Caco-2 (cell line): ENCODE measurements at regions not wholly inside any gene's neighbourhood (a gene's known extent, or its start where the extent isn't known, plus 50 kb on each side); places are given as distances from the start of the nearest gene placed in this dataset.
"Not testable (repeated sequence)": the region's sequence is repeated elsewhere in the genome, so short reads cannot be mapped to it uniquely, and the experiment has no call there.

Experiments
- BruUV-seq: library from RNA; stranded (reverse); fragments of 400-500 nt; replicated peaks from 2 replicates; lab custom pipeline; 2021; lab: Mats Ljungman, UMichigan
- CTCF ChIA-PET: fragments of 300-600 bp; sonication (Branson Sonifier 250); formaldehyde crosslinking; loops from one replicate; lab custom pipeline; 2022; ENCODE audit warnings: antibody characterized with exemption; lab: Charles Lee
- POLR2A ChIA-PET: fragments of 300-600 bp; sonication (Branson Sonifier 250); formaldehyde crosslinking; loops from one replicate; lab custom pipeline; 2022; ENCODE audit warnings: antibody characterized with exemption; lab: Charles Lee
- DNase-seq, 2 experiments: peaks; one replicate each; pipeline versions ENCODE4 v3.0.0 to v3.0.0-alpha.2; 2020 to 2022
- H3K27me3 ChIP-seq: replicated peaks from 2 replicates; pipeline ENCODE4 v1.6.0; 2011; ENCODE audit warnings: low read length; ENCODE audit not compliant: control insufficient read depth, insufficient read depth
- H3K36me3 ChIP-seq: 2 replicates; pipeline ENCODE4 v1.5.1; 2011; ENCODE audit warnings: low read length; ENCODE audit not compliant: control insufficient read depth, insufficient read depth
- H3K4me1 ChIP-seq: fragments of 250-450 bp; sonication (Bioruptor Pico); 2 replicates; pipeline ENCODE4 v1.5.1; 2020; ENCODE audit warnings: mild to moderate bottlenecking
- H3K4me3 ChIP-seq: 2 replicates; pipeline ENCODE4 v1.5.1; 2011; ENCODE audit warnings: low read depth, mild to moderate bottlenecking, control low read depth, low read length
- H3K9me3 ChIP-seq: fragments of 250-450 bp; sonication (Bioruptor Pico); 2 replicates; pipeline ENCODE4 v1.5.1; 2020; ENCODE audit warnings: mild to moderate bottlenecking, moderate library complexity
- H3K27ac Mint-ChIP-seq: one replicate; pipeline ENCODE4 v1.8.0; 2022; ENCODE audit warnings: mixed read lengths; ENCODE audit not compliant: unreplicated experiment
- H3K27me3 Mint-ChIP-seq: one replicate; pipeline ENCODE4 v1.8.0; 2022; ENCODE audit warnings: mixed read lengths; ENCODE audit not compliant: insufficient read depth, unreplicated experiment
- H3K36me3 Mint-ChIP-seq: one replicate; pipeline ENCODE4 v1.8.0; 2022; ENCODE audit warnings: mild to moderate bottlenecking, mixed read lengths; ENCODE audit not compliant: insufficient read depth, unreplicated experiment
- H3K4me1 Mint-ChIP-seq: one replicate; pipeline ENCODE4 v1.8.0; 2022; ENCODE audit warnings: low read depth, mixed read lengths; ENCODE audit not compliant: unreplicated experiment
- H3K4me3 Mint-ChIP-seq: one replicate; pipeline ENCODE4 v1.8.0; 2022; ENCODE audit warnings: mild to moderate bottlenecking, moderate library complexity, mixed read lengths; ENCODE audit not compliant: unreplicated experiment
- H3K9me3 Mint-ChIP-seq: one replicate; pipeline ENCODE4 v1.8.0; 2022; ENCODE audit warnings: mixed read lengths; ENCODE audit not compliant: unreplicated experiment
- intact Hi-C: fragments of 100-400 bp; cut with micrococcal nuclease; formaldehyde crosslinking; loops from one replicate; pipeline ENCODE4 v1.10.0; 2022; ENCODE audit not compliant: unreplicated experiment
- TF ChIP-seq, protein P1 (sequence below), 2 experiments: fragments of 200-600 bp in 1 of 2; IDR thresholded peaks; 1 replicate in 1 of 2; 2 replicates in 1 of 2; pipeline versions ENCODE4 v1.5.1 to v1.8.0; 2011 to 2022; ENCODE audit warnings: antibody characterized with exemption in 1 of 2, control low read depth in 1 of 2, inconsistent platforms in 1 of 2, low read depth in 1 of 2, low read length in 1 of 2, mild to moderate bottlenecking in 1 of 2, moderate library complexity in 1 of 2; ENCODE audit not compliant: insufficient read depth in 1 of 2, severe bottlenecking in 1 of 2, unreplicated experiment in 1 of 2

DNA sequence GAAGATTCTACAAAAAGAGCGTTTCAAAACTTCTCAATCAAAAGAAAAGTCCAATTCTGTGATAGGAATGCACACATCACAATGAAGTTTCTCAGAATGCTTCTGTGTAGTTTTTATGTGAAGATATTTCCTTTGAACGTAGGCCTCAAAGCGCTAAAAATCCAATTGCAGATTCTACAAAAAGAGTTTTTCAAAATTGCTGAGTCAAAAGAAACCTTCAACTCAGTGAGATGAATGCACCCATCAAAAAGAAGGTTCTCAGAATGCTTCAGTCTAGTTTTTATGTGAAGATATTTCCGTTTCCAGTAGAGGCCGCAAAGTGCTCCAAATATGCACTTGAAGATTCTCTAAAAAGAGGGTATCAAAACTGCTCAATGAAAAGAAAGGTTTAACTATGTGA, 319.7 kb upstream of the DEFB115 start:
- no peaks in the 10 kb centered on the region for H3K4me1 Mint-ChIP-seq
- H3K27me3 Mint-ChIP-seq: no peaks in the 10 kb centered on the region
- no peak overlapping the region for H3K27ac Mint-ChIP-seq
- H3K36me3 Mint-ChIP-seq: no peaks in the 10 kb centered on the region
- no TSS peak for BruUV-seq
- Histone ChIP-seq H3K9me3 (peaks cover 16% of the 10 kb centered on the region), H3K36me3 (no peaks in the 10 kb centered on the region), H3K4me1 (no peaks in the 10 kb centered on the region), H3K27me3 (no peaks in the 10 kb centered on the region), H3K4me3 (no peak overlapping the region)
- DNase-seq: no peak
- POLR2A ChIA-PET: no interaction called here
- TF ChIP-seq, protein P1, sequence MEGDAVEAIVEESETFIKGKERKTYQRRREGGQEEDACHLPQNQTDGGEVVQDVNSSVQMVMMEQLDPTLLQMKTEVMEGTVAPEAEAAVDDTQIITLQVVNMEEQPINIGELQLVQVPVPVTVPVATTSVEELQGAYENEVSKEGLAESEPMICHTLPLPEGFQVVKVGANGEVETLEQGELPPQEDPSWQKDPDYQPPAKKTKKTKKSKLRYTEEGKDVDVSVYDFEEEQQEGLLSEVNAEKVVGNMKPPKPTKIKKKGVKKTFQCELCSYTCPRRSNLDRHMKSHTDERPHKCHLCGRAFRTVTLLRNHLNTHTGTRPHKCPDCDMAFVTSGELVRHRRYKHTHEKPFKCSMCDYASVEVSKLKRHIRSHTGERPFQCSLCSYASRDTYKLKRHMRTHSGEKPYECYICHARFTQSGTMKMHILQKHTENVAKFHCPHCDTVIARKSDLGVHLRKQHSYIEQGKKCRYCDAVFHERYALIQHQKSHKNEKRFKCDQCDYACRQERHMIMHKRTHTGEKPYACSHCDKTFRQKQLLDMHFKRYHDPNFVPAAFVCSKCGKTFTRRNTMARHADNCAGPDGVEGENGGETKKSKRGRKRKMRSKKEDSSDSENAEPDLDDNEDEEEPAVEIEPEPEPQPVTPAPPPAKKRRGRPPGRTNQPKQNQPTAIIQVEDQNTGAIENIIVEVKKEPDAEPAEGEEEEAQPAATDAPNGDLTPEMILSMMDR (IDR thresholded peaks at IDR 0.05; ENCODE audit: insufficient read depth in 1 of 2, low read depth in 1 of 2, low read length in 1 of 2, severe bottlenecking in 1 of 2, unreplicated experiment in 1 of 2): no peak
- CTCF ChIA-PET: no interaction called here
- intact Hi-C loops: no loop called here
- no peaks in the 10 kb centered on the region for H3K9me3 Mint-ChIP-seq
- H3K4me3 Mint-ChIP-seq: no peak overlapping the region

DNA sequence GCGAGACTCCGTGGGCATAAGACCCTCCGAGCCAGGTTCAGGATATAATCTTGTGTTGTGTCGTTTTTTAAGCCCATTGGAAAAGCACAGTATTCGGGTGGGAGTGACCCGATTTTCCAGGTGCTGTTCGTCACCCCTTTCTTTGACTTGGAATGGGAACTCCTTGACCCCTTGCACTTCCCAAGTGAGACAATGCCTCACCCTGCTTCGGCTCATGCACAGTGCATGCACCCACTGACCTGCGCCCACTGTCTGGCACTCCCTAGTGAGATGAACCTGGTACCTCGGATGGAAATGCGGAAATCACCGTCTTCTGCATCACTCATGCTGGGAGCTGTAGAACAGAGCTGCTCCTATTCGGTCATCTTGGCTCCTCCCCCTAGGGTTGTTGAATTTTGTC, 307.7 kb upstream of the DEFB115 start:
- Histone ChIP-seq H3K36me3 (no peaks in the 10 kb centered on the region), H3K27me3 (no peaks in the 10 kb centered on the region), H3K4me1 (no peaks in the 10 kb centered on the region), H3K4me3 (no peak overlapping the region), H3K9me3 (peaks cover 32% of the 10 kb centered on the region)
- H3K36me3 Mint-ChIP-seq: no peaks in the 10 kb centered on the region
- POLR2A ChIA-PET: no interaction called here
- H3K9me3 Mint-ChIP-seq: peaks cover 47% of the 10 kb centered on the region
- CTCF ChIA-PET: no interaction called here
- H3K4me1 Mint-ChIP-seq: no peaks in the 10 kb centered on the region
- no peaks in the 10 kb centered on the region for H3K27me3 Mint-ChIP-seq
- H3K4me3 Mint-ChIP-seq: no peak overlapping the region
- intact Hi-C loops: no loop called here
- TF ChIP-seq, protein P1 (IDR thresholded peaks at IDR 0.05; ENCODE audit: insufficient read depth in 1 of 2, low read depth in 1 of 2, low read length in 1 of 2, severe bottlenecking in 1 of 2, unreplicated experiment in 1 of 2): no peak
- H3K27ac Mint-ChIP-seq: no peak overlapping the region
- no TSS peak for BruUV-seq
- peak in 1 of 2 experiments; percentile 19 for DNase-seq

DNA sequence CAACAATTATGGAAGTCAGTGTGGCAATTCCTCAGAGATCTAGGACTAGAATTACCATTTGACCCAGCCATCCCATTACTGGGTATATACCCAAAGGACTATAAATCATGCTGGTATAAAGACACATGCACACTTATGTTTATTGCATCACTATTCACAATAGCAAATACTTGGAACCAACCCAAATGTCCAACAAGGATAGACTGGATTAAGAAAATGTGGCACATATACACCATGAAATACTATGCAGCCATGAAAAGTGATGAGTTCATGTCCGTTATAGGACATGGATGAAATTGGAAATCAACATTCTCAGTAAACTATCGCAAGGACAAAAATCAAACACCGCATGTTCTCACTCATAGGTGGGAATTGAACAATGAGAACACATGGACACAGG, 306.4 kb upstream of the DEFB115 start:
- intact Hi-C loops, DNase-seq, POLR2A ChIA-PET, H3K36me3 ChIP-seq, H3K4me3 ChIP-seq, CTCF ChIA-PET, H3K27me3 Mint-ChIP-seq, BruUV-seq, H3K36me3 Mint-ChIP-seq, H3K4me1 ChIP-seq, H3K27me3 ChIP-seq, H3K27ac Mint-ChIP-seq, H3K4me1 Mint-ChIP-seq, H3K4me3 Mint-ChIP-seq: not testable (repeated sequence)
- peaks cover 38% of the 10 kb centered on the region for H3K9me3 Mint-ChIP-seq
- peaks cover 24% of the 10 kb centered on the region for H3K9me3 ChIP-seq

DNA sequence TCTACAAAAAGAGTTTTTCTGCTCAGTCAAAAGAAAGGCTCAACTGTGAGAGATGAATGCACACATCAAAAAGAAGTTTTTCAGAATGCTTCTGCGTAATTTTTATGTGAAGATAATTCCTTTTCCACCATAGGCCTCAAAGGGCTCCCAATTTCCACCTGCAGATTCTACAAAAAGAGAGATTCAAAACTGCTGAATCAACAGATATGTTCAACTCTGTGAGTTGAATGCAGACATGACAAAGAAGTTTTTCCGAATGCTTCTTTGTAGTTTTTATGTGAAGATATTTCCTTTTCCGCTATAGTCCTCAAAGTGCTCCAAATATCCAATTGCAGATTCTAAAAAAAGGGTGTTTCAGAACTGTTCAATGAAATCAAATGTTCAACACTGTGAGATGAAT, 300.8 kb upstream of the DEFB115 start:
- H3K4me1 ChIP-seq, H3K9me3 Mint-ChIP-seq, CTCF ChIA-PET, H3K9me3 ChIP-seq, H3K27me3 ChIP-seq, H3K27me3 Mint-ChIP-seq, H3K36me3 Mint-ChIP-seq, H3K4me1 Mint-ChIP-seq, H3K4me3 ChIP-seq, H3K36me3 ChIP-seq, DNase-seq, H3K27ac Mint-ChIP-seq, BruUV-seq, H3K4me3 Mint-ChIP-seq, POLR2A ChIA-PET, intact Hi-C loops: not testable (repeated sequence)

DNA sequence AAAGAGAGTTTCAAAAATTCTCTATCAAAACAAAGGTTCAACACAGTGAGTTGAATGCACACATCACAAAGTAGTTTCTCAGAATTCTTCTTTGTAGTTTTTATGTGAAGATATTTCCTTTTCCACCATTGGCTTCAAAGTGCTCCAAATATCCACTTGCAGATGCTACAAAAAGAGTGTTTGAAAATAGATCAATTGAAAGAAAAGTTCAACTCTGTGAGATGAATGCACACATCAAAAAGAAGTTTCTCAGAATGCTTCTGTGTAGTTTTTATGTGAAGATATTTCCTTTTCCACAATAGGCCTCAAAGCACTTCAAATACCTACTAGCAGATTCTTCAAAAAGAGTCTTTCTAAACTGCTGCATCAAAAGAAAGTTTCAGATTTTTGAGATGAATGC, 298.3 kb upstream of the DEFB115 start:
- BruUV-seq, H3K4me1 ChIP-seq, CTCF ChIA-PET, H3K27me3 Mint-ChIP-seq, H3K4me1 Mint-ChIP-seq, DNase-seq, H3K4me3 ChIP-seq, H3K27me3 ChIP-seq, H3K27ac Mint-ChIP-seq, H3K36me3 Mint-ChIP-seq, H3K36me3 ChIP-seq, H3K9me3 Mint-ChIP-seq, intact Hi-C loops, H3K4me3 Mint-ChIP-seq, H3K9me3 ChIP-seq, POLR2A ChIA-PET: not testable (repeated sequence)
